ENCODE measurements at regions not wholly inside any gene's neighbourhood (a gene's known extent, or its start where the extent isn't known, plus 50 kb on each side); places are given as distances from the start of the nearest gene placed in this dataset.
"Not testable (repeated sequence)": the region's sequence is repeated elsewhere in the genome, so short reads cannot be mapped to it uniquely, and the experiment has no call there.

- no peak for DNase-seq (ENCODE audit: low read depth in 2 of 2)
These were observed 130.6 kb upstream of the FHIT start for GRCh38 chr3:61381745-61382392.

GRCh38 chr3:61387817-61388216 lies 136.6 kb upstream of the FHIT start:
- no peak for DNase-seq (ENCODE audit: low read depth in 2 of 2)

GRCh38 chr3:61393480-61393947 lies 142.3 kb upstream of the FHIT start:
- DNase-seq (ENCODE audit: low read depth in 2 of 2), result not testable (repeated sequence)

DNA sequence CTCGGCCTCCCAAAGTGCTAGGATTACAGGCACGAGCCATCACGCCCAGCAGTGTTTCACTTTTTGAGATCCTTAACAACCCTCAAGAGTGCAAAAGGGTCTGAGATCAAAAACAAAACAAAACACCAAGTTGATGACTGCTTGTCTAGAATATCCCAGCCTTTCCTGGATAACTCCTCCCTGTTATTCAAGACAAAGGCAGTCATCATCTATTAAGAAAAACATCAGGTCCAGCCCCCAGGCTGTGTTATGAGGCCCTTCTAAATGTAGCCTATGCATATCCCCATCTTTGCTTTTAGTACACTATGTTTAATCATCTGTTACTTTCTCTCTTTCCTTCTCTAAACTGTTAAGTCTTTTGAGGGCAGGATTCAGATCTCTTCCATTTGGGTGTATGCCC lies 150.1 kb upstream of the FHIT start:
- no peak for DNase-seq (ENCODE audit: low read depth in 2 of 2)

GRCh38 chr3:61407397-61407796 lies 154.0 kb upstream of the PTPRG start:
- DNase-seq (ENCODE audit: low read depth in 2 of 2), result no peak

- no peak for DNase-seq (ENCODE audit: low read depth in 2 of 2)
These were observed 151.7 kb upstream of the PTPRG start for GRCh38 chr3:61409638-61410037.

GRCh38 chr3:61410358-61410757 lies 151.0 kb upstream of the PTPRG start:
- not testable (repeated sequence) for DNase-seq (ENCODE audit: low read depth in 2 of 2)

GRCh38 chr3:61411009-61411662 lies 150.2 kb upstream of the PTPRG start:
- no peak for DNase-seq (ENCODE audit: low read depth in 2 of 2)

DNA sequence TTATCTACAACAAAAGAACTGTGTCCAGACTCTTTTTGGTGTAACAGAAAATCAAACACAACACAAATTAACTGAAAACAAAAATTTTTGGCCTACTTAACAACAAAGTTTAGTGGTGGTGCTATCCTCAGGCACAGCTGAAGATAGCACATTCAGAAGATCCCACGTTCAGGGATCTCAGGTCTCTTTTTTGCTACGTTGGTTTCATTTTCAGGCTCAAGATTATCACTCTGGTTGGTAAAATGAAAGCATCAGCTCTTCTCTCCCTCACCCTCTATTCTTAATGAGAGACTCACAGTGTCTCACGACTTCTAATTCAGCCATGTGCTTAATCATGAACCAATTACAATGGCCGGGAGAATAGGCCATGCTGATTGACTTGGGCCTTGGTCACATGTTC lies 146.9 kb upstream of the PTPRG start:
- no peak for DNase-seq (ENCODE audit: low read depth in 2 of 2)

DNA sequence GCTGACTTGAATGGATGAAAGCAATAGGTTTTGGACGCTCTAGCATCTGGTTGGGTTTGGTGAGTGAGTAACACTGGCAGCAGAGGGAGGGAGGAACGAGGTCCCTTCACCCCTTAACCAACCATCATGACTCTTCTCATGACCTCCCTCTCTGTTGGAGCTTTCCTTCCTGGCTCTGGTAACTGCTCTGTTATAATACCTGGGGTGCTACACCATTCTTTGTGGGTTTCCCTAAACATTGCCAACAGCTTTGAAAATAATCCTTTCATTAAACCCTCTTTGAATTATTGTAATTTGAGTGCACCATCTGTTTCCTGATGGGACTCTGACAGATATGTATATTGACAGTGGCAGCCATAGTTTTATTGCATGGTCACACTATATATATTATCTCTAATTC lies 146.2 kb upstream of the PTPRG start:
- no peak for DNase-seq (ENCODE audit: low read depth in 2 of 2)

DNA sequence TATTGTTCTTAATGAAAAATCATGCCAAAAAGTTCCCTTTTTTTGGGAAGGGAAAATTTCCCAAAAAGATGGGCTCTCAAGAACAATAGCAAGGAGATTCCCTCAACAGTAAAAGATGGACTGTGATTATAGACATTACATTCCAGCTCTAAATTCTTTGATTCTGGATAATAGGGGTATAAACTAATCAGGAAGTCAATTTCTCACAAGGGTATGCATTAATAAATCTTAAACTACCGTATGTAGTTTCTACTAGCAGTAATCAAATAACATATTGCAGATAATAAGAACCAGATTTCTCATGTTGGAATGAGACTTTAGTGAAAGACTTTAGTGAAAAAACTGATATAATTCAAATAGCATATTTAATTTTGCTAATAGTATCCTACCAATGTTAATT lies 144.8 kb upstream of the PTPRG start:
- no peak for DNase-seq (ENCODE audit: low read depth in 2 of 2)

- DNase-seq (ENCODE audit: low read depth in 2 of 2), result no peak
These were observed 144.0 kb upstream of the PTPRG start for GRCh38 chr3:61417352-61417751.

GRCh38 chr3:61420136-61420759 lies 141.1 kb upstream of the PTPRG start:
- DNase-seq (ENCODE audit: low read depth in 2 of 2), result no peak

DNA sequence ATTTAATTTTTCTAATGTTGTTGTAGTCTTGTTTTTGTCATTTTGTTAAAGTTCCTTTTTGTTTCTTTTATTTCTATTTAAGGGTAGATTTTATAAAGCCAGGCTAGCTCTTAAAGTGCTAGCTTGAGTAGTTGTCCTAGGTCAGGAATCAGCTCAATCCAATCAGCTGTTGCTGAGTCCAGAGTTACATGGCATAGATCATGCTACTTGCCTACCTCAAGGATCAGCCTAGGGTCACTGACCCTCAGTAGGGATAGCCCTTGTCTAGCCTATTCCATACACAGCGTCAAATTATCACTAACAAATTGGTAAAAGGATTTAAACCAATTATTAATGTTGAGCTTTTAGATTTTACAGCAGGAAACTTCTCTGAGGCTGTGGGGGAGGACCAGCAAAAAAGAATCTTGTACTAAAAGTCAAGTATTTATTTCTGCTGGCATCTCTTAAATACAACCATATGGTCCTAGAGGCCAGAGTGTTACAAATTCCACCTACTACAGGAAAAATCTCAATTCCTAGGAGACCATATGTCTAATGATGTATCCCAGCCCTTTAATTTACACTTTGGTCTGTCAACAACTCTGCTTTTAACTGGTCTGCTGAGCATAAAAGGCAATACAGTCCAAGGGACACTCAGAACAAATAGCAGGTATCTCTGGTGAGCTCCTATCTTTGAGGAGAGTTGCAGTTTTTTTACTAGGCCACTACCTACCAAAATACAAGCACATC lies 138.3 kb upstream of the PTPRG start:
- no peak for DNase-seq (ENCODE audit: low read depth in 2 of 2)

GRCh38 chr3:61425356-61425755 lies 136.0 kb upstream of the PTPRG start:
- no peak for DNase-seq (ENCODE audit: low read depth in 2 of 2)

- DNase-seq (ENCODE audit: low read depth in 2 of 2), result no peak
These were observed 132.3 kb upstream of the PTPRG start for GRCh38 chr3:61429106-61429505.

DNA sequence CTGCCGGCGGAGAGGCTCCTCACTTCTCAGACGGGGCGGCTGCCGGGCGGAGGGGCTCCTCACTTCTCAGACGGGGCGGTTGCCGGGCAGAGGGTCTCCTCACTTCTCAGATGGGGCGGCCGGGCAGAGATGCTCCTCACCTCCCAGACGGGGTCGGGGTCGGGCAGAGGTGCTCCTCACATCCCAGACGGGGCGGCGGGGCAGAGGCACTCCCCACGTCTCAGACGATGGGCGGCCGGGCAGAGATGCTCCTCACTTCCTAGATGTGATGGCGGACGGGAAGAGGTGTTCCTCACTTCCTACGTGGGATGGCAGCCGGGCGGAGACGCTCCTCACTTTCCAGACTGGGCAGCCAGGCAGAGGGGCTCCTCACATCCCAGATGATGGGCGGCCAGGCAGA lies 126.5 kb upstream of the PTPRG start:
- not testable (repeated sequence) for DNase-seq (ENCODE audit: low read depth in 2 of 2)

GRCh38 chr3:61435361-61435760 lies 126.0 kb upstream of the PTPRG start:
- DNase-seq (ENCODE audit: low read depth in 2 of 2), result not testable (repeated sequence)

GRCh38 chr3:61438253-61439121 lies 122.9 kb upstream of the PTPRG start:
- no peak for DNase-seq (ENCODE audit: low read depth in 2 of 2)

- no peak for DNase-seq (ENCODE audit: low read depth in 2 of 2)
These were observed 122.3 kb upstream of the PTPRG start for GRCh38 chr3:61439122-61439458.

- no peak for DNase-seq (ENCODE audit: low read depth in 2 of 2)
These were observed 118.7 kb upstream of the PTPRG start for GRCh38 chr3:61442696-61443095.

GRCh38 chr3:61443886-61444285 lies 117.5 kb upstream of the PTPRG start:
- no peak for DNase-seq (ENCODE audit: low read depth in 2 of 2)

All from stimulated activated CD4-positive, alpha-beta T cell treated with anti-CD3 and anti-CD28 coated beads, Interleukin-1b, Interleukin-23, amount 100 ng/mL, for 4 hours (primary cell).